OCI-LY7 (cell line): ENCODE measurements at regions not wholly inside any gene's neighbourhood (a gene's known extent, or its start where the extent isn't known, plus 50 kb on each side); places are given as distances from the start of the nearest gene placed in this dataset.

Experiments used
- EZH2phosphoT487 ChIP-seq: fragments of 200-600 bp; sonication (generic); IDR thresholded peaks from 2 replicates; pipeline ENCODE4 v1.6.1; 2018; ENCODE audit warnings: low read depth, borderline replicate concordance, mild to moderate bottlenecking, mixed run types, antibody characterized with exemption, low read length, moderate library complexity, mixed read lengths
- TF ChIP-seq, protein P1 (sequence below): fragments of 200-600 bp; sonication (generic); conservative IDR thresholded peaks from 2 replicates; pipeline ENCODE4 v1.5.1; 2014; ENCODE audit warnings: mild to moderate bottlenecking, antibody characterized with exemption, low read length, moderate library complexity, mixed read lengths

DNA sequence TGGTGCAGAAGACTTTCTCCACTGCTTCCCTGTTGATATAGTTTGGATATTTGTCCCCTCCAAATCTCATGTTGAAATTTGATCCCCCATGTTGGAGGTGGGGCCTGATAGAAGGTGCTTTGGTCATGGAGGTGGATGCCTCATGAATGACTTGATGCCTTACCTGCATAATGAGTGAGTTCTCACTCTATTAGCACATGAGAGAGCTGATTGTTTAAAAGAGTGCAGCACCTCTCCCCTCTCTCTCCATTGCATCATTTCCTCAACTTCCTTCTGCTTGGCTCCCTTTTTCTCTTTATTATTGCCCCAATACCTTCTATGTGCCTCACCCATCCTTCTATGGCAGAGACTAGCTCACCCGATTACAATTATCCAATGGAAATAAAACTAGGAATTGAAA is 90.8 kb upstream of the COX10 start:
- TF ChIP-seq, protein P1, sequence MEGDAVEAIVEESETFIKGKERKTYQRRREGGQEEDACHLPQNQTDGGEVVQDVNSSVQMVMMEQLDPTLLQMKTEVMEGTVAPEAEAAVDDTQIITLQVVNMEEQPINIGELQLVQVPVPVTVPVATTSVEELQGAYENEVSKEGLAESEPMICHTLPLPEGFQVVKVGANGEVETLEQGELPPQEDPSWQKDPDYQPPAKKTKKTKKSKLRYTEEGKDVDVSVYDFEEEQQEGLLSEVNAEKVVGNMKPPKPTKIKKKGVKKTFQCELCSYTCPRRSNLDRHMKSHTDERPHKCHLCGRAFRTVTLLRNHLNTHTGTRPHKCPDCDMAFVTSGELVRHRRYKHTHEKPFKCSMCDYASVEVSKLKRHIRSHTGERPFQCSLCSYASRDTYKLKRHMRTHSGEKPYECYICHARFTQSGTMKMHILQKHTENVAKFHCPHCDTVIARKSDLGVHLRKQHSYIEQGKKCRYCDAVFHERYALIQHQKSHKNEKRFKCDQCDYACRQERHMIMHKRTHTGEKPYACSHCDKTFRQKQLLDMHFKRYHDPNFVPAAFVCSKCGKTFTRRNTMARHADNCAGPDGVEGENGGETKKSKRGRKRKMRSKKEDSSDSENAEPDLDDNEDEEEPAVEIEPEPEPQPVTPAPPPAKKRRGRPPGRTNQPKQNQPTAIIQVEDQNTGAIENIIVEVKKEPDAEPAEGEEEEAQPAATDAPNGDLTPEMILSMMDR = no peak
- TF ChIP-seq EZH2phosphoT487 = no peak
